Stimulated activated CD4-positive, alpha-beta T cell treated with anti-CD3 and anti-CD28 coated beads, Interleukin-15, amount 100 ng/mL, for 24 hours (primary cell): ENCODE measurements at regions not wholly inside any gene's neighbourhood (a gene's known extent, or its start where the extent isn't known, plus 50 kb on each side); places are given as distances from the start of the nearest gene placed in this dataset.
"Not testable (repeated sequence)": the region's sequence is repeated elsewhere in the genome, so short reads cannot be mapped to it uniquely, and the experiment has no call there.

Experiments
- DNase-seq: peaks from one replicate; pipeline ENCODE4 v3.0.0-alpha.2; 2020

DNA sequence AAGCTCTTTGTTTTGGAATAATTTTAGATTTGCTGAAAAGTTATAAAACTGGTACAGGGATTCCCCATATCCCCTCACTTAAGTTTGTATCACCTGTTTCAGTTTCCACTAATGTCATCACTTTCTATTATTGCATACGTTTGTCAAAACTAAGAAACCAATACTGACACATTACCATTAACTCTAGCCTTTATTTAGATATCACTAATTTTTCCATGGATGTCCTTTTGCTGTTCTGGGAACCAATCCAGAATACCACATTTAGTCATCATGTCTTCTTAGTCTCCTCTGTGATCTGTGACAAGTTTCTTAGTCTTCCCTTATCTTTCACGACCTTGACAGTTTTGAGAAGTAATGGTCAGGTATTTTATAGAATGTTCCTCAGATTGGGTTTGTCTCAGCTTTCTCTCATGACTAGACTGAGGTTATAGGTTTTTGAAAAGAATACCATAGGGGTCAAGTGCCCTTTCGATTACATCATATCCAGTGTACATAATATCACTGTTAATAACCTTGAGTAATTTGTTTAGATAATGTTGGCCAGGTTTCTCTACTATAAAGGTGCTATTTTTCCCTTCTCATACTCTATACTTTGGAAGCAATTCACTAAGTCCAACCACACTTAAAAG, 51.9 kb upstream of the NMUR2 start:
- no peak for DNase-seq

DNA sequence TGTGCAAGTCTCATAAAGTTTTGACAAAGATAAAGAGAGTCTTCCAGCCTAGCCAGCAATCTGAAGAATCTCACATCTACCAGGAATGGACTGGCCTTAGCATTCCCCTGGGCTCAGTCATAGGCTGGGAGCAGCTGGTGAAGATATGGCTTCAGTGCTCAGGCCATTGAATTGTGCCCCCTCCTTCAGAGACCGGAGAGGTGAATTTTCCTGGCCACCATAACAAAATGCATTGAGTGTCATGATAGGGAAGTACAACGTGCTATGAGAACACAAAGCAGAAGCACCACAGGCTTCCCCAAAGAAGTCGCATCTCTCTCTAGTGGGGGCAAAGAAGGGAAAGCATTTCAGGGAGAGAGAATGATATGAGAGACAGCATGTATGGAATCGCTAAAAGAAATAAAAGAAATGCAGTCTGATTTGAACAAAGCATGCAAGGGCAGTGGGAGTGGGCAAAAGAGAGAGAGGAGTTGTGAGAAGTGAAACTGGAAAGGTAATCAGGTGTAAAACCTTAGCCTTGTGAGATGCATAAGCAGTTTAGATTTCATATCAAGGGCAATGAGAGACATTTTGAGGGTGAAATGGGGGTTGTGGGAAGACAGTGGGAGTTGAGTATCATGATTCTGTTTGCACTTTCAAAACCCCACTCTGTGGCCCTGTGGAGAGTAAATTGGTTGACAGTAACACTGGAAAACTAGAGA, 57.1 kb upstream of the NMUR2 start:
- DNase-seq: no peak

DNA sequence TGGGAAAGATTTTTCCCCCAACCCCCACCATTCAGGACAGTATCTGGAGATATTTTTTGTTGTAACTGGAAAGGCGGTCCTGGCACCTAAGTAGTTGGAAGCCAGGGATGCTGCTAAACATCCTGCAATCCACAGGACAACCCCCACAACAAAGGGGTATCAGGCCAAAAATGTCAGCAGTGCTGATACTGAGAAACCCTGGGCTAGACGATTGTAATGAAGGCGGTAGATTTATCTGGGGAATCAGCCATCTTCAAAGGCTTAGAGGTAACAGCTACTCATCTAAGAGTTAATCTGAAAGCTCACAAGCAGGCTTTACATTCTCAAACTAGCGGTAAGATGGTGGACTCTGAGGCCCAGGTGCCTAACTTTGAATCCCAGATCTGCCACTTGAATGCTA, 59.0 kb upstream of the NMUR2 start:
- DNase-seq: no peak

GRCh38 chr5:152465140-152465539, 60.1 kb upstream of the NMUR2 start:
- DNase-seq: no peak

DNA sequence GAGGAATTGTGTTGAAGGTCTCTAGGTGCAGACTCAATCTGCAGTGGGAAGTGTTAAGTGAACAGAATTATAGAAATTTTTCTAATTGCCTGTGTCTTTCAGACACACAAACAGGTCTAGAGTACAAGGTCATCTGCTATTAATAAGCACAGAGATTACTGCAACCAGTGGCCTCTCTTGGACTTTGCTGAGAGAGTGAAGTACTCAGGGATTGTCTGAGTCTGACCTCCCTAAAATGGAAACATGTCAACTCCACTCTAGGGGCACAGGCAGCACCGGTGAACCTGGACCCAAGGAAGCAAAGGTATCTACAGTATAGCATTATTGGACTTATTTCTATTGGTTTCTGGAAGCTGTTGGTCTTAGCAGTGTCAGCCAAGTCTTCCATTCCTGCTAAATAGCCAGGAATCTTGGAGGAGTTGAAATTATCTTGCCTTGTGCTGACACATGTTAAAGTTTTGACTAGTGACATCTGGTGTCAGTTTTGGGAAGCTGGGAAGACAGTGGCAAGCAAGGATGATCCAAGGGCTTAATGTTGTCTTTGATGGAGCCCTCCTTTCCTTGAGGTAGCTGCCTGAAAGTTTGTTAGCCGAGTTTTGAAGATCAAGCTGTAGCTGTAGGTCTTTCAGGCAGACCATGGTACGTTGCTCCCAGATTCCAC, 61.1 kb upstream of the NMUR2 start:
- no peak for DNase-seq

DNA sequence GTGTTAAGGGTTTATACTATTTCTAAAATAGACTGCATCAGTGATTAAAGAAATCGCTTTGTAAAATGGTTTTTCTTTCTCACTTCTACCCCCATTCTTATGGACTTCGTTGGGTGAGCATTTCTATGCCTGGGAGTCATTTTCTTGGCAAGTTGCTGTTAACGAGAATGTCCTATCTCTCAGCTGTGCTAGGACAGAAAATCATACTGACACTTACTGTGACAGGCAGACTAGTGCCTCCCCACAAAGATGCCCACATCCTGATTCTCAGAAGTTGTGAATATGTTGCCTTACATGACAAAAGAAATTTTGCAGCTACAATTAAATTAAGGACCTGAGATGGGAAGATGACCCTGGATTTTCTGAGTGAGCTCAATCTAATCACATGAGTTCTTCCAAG, 65.1 kb upstream of the NMUR2 start:
- no peak for DNase-seq

- DNase-seq: no peak
These were observed 67.0 kb upstream of the NMUR2 start for GRCh38 chr5:152472083-152472482.

DNA sequence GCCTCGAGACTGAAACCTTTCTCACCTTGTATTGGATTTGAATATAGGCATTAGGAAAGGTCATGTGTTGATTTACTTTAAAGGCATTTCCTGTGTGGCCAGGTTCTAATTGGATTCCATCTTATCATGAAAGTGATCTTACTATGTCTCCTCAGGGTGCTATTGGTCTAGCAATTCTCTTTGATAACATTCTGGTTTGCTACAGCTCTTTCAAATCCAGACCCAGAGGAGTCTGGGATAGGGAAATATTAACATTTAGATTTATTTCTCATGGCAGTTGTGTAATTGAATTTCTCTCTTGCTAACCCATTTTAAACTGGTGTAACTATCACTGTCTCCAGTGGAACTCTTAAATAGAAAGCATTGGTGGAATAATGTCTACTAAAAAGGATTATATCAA, 69.9 kb upstream of the NMUR2 start:
- DNase-seq: no peak

DNA sequence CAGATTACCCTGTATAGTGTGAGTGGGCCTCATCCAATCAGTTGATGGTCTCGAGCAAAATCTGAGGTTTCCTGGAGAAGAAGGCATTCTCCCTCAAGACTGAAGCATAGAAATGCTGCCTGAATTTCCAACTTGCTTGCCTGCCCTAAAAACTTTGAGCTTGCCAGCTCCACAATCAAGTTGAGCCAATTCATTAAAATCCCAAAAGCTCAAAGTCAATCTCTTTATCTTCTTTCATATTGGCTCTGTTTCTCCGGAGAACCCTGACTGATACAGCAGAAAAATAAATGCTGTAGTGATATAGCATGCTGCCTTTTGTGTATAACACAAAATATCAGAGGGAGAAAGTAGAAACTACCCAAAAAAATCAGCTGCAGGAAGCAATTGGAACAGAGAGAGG, 72.5 kb upstream of the NMUR2 start:
- DNase-seq: no peak

- DNase-seq: not testable (repeated sequence)
These were observed 74.8 kb upstream of the NMUR2 start for GRCh38 chr5:152479866-152480265.

DNA sequence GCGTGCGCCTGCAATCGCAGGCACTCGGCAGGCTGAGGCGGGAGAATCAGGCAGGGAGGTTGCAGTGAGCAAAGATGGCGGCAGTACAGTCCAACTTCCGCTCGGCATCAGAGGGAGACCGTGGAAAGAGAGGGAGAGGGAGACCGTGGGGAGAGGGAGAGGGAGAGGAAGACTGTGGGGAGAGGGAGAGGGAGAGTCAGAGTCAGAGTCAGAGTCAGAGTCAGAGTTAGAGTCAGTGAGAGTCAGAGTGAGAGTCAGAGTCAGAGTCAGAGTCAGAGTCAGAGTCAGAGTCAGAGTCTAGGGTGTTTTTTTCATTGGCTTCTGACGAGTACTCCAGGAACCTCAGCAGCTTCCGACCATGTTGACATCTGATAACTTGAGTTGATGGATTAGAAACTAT, 75.6 kb upstream of the NMUR2 start:
- DNase-seq: not testable (repeated sequence)

- DNase-seq: no peak
These were observed 82.1 kb upstream of the NMUR2 start for GRCh38 chr5:152487130-152487529.

DNA sequence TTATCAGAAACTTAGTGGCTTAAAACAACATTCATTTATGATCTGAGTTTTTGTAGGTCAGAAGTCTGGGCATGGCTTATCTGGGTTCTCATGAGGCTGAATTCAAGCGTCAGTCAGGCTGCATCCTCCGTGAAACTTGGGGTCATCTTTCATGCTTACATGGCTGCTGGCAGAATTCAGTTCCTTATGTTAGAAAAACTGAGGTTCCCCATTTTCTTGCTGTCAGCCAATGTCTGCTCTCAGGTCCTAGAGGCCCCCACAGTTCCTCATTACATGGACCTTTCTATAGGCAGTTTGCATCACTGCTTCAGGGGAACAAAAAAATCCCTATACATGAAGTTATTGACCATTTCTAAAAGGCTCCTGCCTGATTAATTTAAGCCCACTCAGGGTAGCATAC, 83.8 kb upstream of the NMUR2 start:
- no peak for DNase-seq

DNA sequence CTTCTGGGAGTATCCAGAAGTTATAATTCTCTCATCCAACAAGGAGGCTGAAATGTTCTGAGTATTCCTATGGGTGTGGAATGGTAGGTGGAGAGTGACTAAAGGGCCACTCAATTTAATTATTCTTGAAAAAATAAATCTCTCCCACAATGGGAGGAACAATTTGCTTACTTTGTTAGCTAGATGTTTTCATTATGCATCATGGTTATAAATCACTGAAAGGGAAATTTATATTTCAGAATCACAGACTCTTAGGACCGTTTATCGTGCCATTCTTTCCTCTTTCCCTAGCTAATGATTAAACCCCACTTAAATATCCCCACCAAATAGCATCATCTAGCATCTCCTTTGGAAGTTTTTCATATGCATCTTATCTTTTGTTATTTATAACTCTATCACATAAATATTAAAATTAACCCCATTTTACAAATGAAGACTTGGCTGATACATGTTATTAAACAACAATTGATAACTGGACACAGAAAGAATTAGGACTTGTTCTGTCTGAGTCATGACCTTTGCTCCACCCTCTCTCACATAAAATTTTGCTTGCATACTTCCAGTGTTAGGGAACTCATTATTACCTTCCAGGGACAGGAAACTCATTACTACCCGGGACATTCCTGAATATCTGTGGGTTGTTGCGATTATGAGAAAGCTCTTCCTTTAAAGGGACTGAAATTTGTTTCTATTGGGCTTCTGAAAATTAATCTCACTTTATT, 94.9 kb upstream of the NMUR2 start:
- no peak for DNase-seq

GRCh38 chr5:152501294-152501693, 96.2 kb upstream of the NMUR2 start:
- no peak for DNase-seq

GRCh38 chr5:152503206-152503605, 98.1 kb upstream of the NMUR2 start:
- DNase-seq: no peak

- peak; percentile 56 for DNase-seq
These were observed 100.5 kb upstream of the NMUR2 start for GRCh38 chr5:152505442-152506042.

GRCh38 chr5:152511120-152511519, 106.0 kb upstream of the NMUR2 start:
- no peak for DNase-seq

- DNase-seq: no peak
These were observed 106.6 kb upstream of the NMUR2 start for GRCh38 chr5:152511531-152512132.

- no peak for DNase-seq
These were observed 109.8 kb upstream of the NMUR2 start for GRCh38 chr5:152514827-152515397.

DNA sequence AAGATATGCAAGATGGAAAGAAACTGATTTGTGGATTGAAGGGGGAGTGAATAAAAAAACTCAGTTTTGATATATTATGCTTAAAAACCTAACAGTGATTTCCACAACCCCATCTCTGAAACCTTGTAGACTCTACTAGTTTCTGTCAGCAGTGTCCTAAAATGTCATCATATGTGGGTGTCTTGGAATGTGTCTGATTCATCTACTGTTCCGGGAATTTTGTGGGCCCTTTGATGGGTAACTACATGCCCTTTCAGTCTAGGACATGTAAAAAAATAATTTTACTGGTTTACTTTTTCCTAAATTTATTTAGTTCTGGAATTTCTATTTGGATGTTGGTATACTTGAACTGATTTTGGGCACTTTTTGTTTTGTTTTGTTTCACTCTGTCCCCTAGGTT, 118.9 kb upstream of the NMUR2 start:
- no peak for DNase-seq

DNA sequence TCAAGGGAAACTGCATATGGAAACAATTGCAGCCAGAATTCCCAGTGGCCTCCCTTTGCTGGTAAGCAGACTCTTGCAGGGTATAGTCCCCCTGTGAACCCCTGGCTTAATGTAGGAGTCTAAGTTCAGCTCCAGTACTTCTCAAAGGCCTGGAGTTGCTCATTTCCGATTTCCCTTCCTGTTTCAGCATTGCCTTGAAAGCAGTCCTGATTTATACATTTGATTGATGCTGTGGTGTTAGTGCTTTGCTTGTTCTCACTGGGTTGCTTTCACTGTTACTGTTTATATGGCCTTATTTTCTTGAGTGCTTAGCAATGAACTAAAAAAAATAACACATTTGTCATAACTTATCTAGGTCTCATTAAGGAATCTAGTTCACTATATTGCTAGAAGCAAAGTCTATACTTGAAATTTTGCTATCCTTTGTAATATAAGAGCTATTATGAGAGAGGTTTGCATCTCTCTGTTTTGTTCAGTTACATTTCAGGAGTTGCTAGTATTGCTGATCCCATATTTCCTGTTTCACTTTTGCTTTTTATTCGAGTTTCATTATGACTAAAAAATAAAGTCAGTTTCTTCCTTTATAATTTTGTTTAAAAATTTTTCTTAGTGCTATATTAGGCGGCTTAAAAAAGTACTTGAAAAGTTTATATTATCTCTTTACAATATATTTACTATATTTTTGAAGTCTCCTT, 122.4 kb upstream of the NMUR2 start:
- no peak for DNase-seq
